ENCODE measurements at regions not wholly inside any gene's neighbourhood (a gene's known extent, or its start where the extent isn't known, plus 50 kb on each side); places are given as distances from the start of the nearest gene placed in this dataset.

DNA sequence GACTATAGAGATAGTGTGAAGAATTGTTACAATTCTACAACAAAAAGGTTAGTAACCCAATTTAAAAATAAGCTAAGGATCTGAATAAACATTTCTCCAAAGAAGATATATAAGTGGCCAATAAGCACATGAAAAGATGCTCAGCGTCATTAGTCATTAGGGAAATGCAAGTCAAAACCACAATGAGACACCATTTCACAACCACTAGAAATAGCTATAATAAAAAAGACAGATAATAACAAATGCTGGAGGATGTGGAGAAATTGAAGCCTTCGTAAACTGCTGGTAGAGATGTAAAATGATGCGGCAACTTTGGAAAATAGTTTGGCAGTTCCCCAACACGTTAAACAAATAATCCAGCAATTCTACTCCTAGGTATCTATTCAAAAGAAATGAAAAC, 366.5 kb upstream of the POU3F3 start:
- TF ChIP-seq, protein P1, sequence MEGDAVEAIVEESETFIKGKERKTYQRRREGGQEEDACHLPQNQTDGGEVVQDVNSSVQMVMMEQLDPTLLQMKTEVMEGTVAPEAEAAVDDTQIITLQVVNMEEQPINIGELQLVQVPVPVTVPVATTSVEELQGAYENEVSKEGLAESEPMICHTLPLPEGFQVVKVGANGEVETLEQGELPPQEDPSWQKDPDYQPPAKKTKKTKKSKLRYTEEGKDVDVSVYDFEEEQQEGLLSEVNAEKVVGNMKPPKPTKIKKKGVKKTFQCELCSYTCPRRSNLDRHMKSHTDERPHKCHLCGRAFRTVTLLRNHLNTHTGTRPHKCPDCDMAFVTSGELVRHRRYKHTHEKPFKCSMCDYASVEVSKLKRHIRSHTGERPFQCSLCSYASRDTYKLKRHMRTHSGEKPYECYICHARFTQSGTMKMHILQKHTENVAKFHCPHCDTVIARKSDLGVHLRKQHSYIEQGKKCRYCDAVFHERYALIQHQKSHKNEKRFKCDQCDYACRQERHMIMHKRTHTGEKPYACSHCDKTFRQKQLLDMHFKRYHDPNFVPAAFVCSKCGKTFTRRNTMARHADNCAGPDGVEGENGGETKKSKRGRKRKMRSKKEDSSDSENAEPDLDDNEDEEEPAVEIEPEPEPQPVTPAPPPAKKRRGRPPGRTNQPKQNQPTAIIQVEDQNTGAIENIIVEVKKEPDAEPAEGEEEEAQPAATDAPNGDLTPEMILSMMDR (IDR thresholded peaks at IDR 0.05), result no peak
- TF ChIP-seq POLR2A (IDR thresholded peaks at IDR 0.05), result no peak
